Epithelial cell of proximal tubule (primary cell): ENCODE measurements at regions not wholly inside any gene's neighbourhood (a gene's known extent, or its start where the extent isn't known, plus 50 kb on each side); places are given as distances from the start of the nearest gene placed in this dataset.

Experiments used
- DNase-seq: peaks from one replicate; pipeline ENCODE4 v3.0.0-alpha.2; 2011; ENCODE audit warnings: low read depth
- H3K4me3 ChIP-seq: 2 replicates; pipeline ENCODE4 v1.5.1; 2011; ENCODE audit warnings: low read depth, mild to moderate bottlenecking, low read length
- TF ChIP-seq, protein P1 (sequence below): conservative IDR thresholded peaks from 2 replicates; pipeline ENCODE4 v1.5.1; 2012; ENCODE audit warnings: low read depth, mild to moderate bottlenecking, low read length

DNA sequence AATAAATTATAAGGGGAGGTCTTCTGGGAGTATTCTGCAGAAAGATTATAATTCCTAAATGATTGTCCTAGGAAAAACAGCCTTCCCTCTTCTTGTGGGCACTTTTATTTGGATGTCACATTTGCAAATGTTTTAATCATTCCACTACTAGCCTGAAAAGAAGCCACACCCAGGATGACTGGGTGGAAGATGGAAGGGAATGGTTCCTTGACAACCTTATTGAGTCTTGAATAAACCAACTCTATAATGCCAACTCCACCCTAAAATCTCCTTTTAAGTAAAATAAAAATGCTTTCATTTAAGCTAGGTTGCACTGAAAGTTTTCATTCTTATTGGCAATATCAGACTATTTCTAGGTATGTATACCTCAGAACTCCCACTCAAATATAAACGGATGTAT is 494.6 kb downstream of the RFC3 start:
- TF ChIP-seq, protein P1, sequence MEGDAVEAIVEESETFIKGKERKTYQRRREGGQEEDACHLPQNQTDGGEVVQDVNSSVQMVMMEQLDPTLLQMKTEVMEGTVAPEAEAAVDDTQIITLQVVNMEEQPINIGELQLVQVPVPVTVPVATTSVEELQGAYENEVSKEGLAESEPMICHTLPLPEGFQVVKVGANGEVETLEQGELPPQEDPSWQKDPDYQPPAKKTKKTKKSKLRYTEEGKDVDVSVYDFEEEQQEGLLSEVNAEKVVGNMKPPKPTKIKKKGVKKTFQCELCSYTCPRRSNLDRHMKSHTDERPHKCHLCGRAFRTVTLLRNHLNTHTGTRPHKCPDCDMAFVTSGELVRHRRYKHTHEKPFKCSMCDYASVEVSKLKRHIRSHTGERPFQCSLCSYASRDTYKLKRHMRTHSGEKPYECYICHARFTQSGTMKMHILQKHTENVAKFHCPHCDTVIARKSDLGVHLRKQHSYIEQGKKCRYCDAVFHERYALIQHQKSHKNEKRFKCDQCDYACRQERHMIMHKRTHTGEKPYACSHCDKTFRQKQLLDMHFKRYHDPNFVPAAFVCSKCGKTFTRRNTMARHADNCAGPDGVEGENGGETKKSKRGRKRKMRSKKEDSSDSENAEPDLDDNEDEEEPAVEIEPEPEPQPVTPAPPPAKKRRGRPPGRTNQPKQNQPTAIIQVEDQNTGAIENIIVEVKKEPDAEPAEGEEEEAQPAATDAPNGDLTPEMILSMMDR, result no peak
- H3K4me3 ChIP-seq, result no peak overlapping the region
- DNase-seq, result no peak

DNA sequence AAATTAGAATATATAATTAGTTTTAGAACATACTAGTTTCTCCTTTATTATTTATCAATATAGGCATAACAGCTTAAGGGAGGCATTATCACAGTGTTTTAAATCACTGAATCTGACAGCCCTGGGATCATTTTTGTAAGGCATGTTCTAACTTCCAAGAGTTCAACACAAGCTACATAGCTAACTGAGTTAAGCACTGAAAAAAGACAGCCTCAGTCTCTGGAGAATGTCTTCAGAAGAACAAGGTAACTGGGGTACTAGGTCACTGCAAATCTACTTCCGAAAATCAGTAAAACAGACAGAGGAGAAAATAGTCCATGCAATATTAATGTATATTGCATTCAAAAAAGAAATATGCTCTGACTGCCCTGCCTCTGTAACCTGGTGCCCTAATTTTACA is 502.1 kb downstream of the RFC3 start:
- TF ChIP-seq, protein P1, result no peak
- DNase-seq, result no peak
- H3K4me3 ChIP-seq, result no peak overlapping the region

DNA sequence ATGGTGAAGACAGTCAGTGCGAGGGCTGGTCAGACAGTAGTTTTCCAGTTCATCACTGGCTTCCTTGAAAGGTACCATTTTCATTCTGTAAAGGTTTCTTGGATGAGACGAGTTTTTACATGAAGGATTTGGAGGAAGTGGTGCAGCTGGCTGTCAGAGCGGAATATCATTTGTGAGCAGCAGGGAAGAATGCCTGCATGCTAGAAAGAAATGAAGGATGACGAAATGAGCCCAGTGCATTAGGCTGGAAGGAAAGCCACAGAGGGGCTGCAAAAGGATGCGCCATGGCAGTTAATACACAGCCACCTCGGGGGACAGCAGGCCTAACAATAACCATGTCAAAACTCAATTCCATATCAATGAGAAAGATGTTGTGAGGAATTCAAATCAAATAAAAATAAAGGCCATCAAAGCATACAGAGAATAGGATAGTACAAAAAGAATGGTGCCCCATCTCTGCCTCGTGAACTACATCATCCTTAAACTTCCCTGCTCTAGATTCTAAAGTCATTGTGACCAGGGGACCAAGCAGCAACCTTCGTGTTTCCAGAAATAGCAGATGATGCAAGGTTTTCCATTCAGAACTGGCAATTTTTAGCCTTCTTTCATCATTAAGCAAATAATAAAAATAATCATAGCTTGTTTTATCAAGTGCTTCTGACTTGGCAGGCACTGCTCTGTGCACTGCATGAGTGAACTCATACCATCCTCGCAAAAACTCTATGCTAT is 504.2 kb downstream of the RFC3 start:
- no peak overlapping the region for H3K4me3 ChIP-seq
- TF ChIP-seq, protein P1, result no peak
- DNase-seq, result no peak

DNA sequence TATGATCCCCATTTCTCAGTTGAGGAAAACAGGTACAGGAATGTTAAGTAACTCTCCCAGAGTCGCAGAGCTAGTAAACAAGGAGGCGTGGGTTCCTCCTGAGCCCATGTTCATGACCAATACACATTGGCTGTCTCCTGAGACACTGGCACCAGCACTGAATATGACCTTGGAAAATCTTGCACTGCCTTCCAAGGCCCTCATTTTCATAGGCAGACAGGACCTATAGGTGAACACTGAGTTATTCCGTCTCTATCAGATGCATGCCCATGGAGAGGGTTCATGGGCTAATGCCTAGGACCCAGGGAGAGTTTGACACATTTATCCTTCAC is 504.8 kb downstream of the RFC3 start:
- TF ChIP-seq, protein P1, result no peak
- H3K4me3 ChIP-seq, result no peak overlapping the region
- no peak for DNase-seq

DNA sequence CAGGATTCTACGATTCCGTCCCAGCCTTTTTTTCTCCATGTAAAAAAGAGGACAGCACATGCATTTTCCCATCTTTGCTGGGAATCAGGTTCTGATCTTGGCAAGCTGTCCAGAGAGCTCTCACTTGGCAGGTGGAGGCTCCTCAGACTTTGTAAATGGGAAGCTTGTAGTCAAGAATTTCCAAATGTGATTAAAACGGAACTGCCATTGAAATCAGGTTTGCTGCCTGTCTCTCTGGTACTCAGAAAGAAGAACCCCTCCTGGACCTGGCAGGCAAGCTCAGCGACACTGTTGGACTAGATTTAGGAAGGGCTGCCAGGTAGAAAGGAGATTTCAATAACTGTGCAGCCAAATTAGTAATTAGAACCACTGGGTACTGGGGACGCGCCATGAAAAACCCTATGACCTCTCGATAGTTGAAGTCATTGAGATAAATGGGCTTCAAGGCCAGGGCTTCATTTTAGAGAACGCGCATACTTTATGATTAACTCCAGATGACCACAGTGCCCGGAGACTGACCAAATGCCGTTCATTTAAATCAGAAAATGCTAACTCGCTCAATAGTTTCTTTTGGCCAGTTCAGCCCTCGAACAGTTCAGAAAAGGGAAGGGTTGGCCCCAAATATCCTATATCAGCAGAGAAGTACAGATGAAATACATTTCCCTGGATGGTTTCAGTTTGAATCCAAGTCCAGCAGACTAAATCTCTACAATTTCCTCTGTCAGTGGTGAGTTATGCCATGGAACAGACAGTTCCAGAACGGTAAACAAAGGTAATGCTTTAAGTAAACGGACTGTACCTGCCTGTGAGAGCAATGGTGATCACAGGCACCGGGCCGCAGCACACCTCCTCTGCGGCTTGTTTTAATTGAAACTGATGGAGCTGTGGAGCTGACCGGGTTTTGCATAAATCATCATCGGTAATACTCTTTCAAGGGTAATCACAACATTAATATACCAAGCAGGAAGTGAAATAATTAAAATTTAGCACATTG is 517.4 kb downstream of the RFC3 start:
- no peak for DNase-seq
- H3K4me3 ChIP-seq, result no peak overlapping the region
- TF ChIP-seq, protein P1, result no peak

DNA sequence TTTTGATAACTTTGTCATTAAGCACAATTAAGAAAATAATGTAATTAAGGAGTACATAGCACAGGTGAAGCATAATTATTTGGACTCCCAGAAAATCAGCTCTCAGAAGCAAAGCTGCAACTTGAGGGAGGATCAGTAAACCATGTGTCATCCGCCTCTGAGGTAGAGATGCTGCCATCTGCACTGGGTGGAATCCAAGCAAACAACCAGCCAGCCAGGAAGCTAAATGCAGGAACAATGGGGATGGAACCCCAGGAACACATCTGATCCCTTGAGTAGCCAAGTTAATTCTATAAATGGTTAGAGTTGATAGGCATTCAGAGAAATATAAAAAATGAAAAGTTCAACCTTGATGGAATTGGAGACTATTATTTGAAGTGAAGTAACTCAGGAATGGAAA is 520.2 kb downstream of the RFC3 start:
- no peak overlapping the region for H3K4me3 ChIP-seq
- TF ChIP-seq, protein P1, result no peak
- DNase-seq, result no peak
